K562 (cell line): ENCODE measurements at regions not wholly inside any gene's neighbourhood (a gene's known extent, or its start where the extent isn't known, plus 50 kb on each side); places are given as distances from the start of the nearest gene placed in this dataset.

ENCODE experiments used
- ATAC-seq: fragments of 200-7000 bp; cut with Tn5 transposase; 3 replicates; pipeline ENCODE4 v1.9.1; 2020; ENCODE audit warnings: moderate library complexity
- BruUV-seq: library from RNA; stranded (reverse); fragments of 400-500 nt; replicated peaks from 2 replicates; lab custom pipeline; 2021; lab: Mats Ljungman, UMichigan
- CTCF ChIA-PET: fragments of 300-600 bp; formaldehyde crosslinking; extraction: SDS; loops from one replicate; lab custom pipeline; 2021; ENCODE audit warnings: low intra/inter-chr PET ratio; lab: Yijun Ruan, JAX
- POLR2A ChIA-PET: fragments of 300-600, 350-650 bp; sonication (Branson Sonifier 250); formaldehyde crosslinking; extraction: SDS; loops from one replicate; lab custom pipeline; 2021; ENCODE audit warnings: antibody characterized with exemption, inconsistent platforms; lab: Yijun Ruan, JAX
- DNase-seq, 4 experiments: peaks; one replicate each; pipeline versions ENCODE4 v3.0.0 to v3.0.0-alpha.2; 2011 to 2018; ENCODE audit warnings: low spot score in 3 of 4, mixed read lengths in 3 of 4; ENCODE audit errors: extremely low read depth in 1 of 4
- FAIRE-seq: peaks from 2 replicates; lab custom pipeline; 2011; peaks lifted over from hg19 to GRCh38; lab: Jason Lieb, UNC
- H2AFZ ChIP-seq: 2 replicates; pipeline ENCODE4 v1.6.0; 2011; ENCODE audit warnings: low read depth, low read length, control low read depth, inconsistent platforms
- H3K27ac ChIP-seq: fragments of 200-600 bp; 3 replicates; pipeline ENCODE4 v1.8.0; 2011; ENCODE audit warnings: low read depth, mild to moderate bottlenecking, control low read depth, inconsistent platforms, low read length, moderate library complexity, mixed read lengths; ENCODE audit errors: extremely low read depth
- H3K27me3 ChIP-seq, 2 experiments: fragments of 300-600 bp in 1 of 2; 2 replicates in 1 of 2; 3 replicates in 1 of 2; pipeline versions ENCODE4 v1.6.0 to v1.8.0; 2011; ENCODE audit warnings: inconsistent platforms in 2 of 2, low read length in 2 of 2, mild to moderate bottlenecking in 1 of 2, mixed read lengths in 1 of 2, moderate library complexity in 1 of 2; ENCODE audit not compliant: control insufficient read depth in 2 of 2, insufficient read depth in 2 of 2
- H3K36me3 ChIP-seq: fragments of 300-600 bp; 3 replicates; pipeline ENCODE4 v1.8.0; 2011; ENCODE audit warnings: mild to moderate bottlenecking, low read length, inconsistent platforms; ENCODE audit not compliant: control insufficient read depth, insufficient read depth
- H3K4me1 ChIP-seq, 2 experiments: fragments of 200-600 bp in 1 of 2; replicated peaks in 1 of 2; 2 replicates in 1 of 2; 3 replicates in 1 of 2; pipeline versions ENCODE4 v1.5.1 to v1.8.0; 2011; ENCODE audit warnings: inconsistent platforms in 2 of 2, low read length in 2 of 2, mild to moderate bottlenecking in 1 of 2, mixed read lengths in 1 of 2, moderate library complexity in 1 of 2; ENCODE audit not compliant: control insufficient read depth in 2 of 2, insufficient read depth in 2 of 2
- H3K4me2 ChIP-seq: 2 replicates; pipeline ENCODE4 v1.6.1; 2011; ENCODE audit warnings: low read length, control low read depth, inconsistent platforms, mixed read lengths; ENCODE audit not compliant: insufficient read depth
- H3K4me3 ChIP-seq: fragments of 200-600 bp; sonication (generic), shearing (Covaris generic); 2 replicates; pipeline ENCODE4 v1.5.1; 2016; ENCODE audit warnings: control low read depth, inconsistent platforms
- H3K79me2 ChIP-seq: fragments of 200-600 bp; 3 replicates; pipeline ENCODE4 v1.8.0; 2011; ENCODE audit warnings: low read length, inconsistent platforms; ENCODE audit not compliant: control insufficient read depth, insufficient read depth
- H3K9ac ChIP-seq, 2 experiments: 2 replicates each; pipeline versions ENCODE4 v1.6.0 to v1.6.1; 2011; ENCODE audit warnings: low read depth in 2 of 2, low read length in 2 of 2, control low read depth in 1 of 2, inconsistent platforms in 1 of 2, mild to moderate bottlenecking in 1 of 2, mixed read lengths in 1 of 2; ENCODE audit not compliant: insufficient read depth in 1 of 2
- H3K9me1 ChIP-seq: one replicate; pipeline ENCODE4 v1.6.0; 2011; ENCODE audit warnings: inconsistent platforms, mild to moderate bottlenecking, low read length, moderate library complexity; ENCODE audit not compliant: control insufficient read depth, insufficient read depth
- H3K9me3 ChIP-seq: replicated peaks from 2 replicates; pipeline ENCODE4 v1.5.1; 2011; ENCODE audit warnings: low read depth, low read length, inconsistent platforms; ENCODE audit not compliant: control insufficient read depth, insufficient read depth
- H4K20me1 ChIP-seq: replicated peaks from 2 replicates; pipeline ENCODE4 v1.6.1; 2011; ENCODE audit warnings: low read length, inconsistent platforms, mixed read lengths; ENCODE audit not compliant: control insufficient read depth, insufficient read depth
- HMBOX1 ChIP-seq: sonication (generic); IDR thresholded peaks from 2 replicates; pipeline ENCODE4 v1.6.1; 2016
- SMARCA5 ChIP-seq: fragments of 450-650 bp; IDR thresholded peaks from 2 replicates; pipeline ENCODE4 v1.6.1; 2016
- TCF7L2 ChIP-seq: fragments of 150-350 bp; IDR thresholded peaks from 2 replicates; pipeline ENCODE4 v1.6.1; 2016; ENCODE audit warnings: low read depth, mild to moderate bottlenecking, low read length, moderate library complexity
- ZBTB26 ChIP-seq: fragments of 450-650 bp; formaldehyde crosslinking; IDR thresholded peaks from 2 replicates; pipeline ENCODE4 v1.4.0; 2022; ENCODE audit warnings: missing genetic modification characterization
- ZBTB40 ChIP-seq, 2 experiments: fragments of 450-650 bp in 1 of 2; sonication (generic) in 1 of 2; formaldehyde crosslinking in 1 of 2; IDR thresholded peaks; 2 replicates each; pipeline versions ENCODE4 v1.7.1 to v1.9.0; 2016 to 2022; ENCODE audit warnings: inconsistent platforms in 1 of 2, mild to moderate bottlenecking in 1 of 2, missing genetic modification reagents in 1 of 2
- ZNF224 ChIP-seq: sonication (generic); formaldehyde crosslinking; IDR thresholded peaks from 2 replicates; pipeline ENCODE4 v1.8.0; 2022; ENCODE audit warnings: mild to moderate bottlenecking, missing genetic modification reagents
- ZNF518B ChIP-seq: fragments of 250-450 bp; sonication (Bioruptor Pico); IDR thresholded peaks from 2 replicates; pipeline ENCODE4 v1.5.0; 2021; ENCODE audit warnings: mild to moderate bottlenecking, moderate library complexity
- ZNF785 ChIP-seq: fragments of 250-450 bp; sonication (Bioruptor Pico); IDR thresholded peaks from 2 replicates; pipeline ENCODE4 v1.4.0; 2020; ENCODE audit warnings: mild to moderate bottlenecking
- WGBS: fragments of 100-300 bp; shearing (Covaris generic); methylation state at CpG from one replicate; pipeline ENCODE4 v1.1.6; 2016; ENCODE audit warnings: low coverage, mixed read lengths; ENCODE audit not compliant: insufficient coverage; ENCODE audit errors: missing lambda C conversion rate; 5-methylcytosine and 5-hydroxymethylcytosine counted together
- in situ Hi-C: fragments of 300-500 bp; cut with MboI; formaldehyde crosslinking; loops from 4 replicates; pipeline ENCODE4 v1.15.0; 2018; ENCODE audit warnings: inconsistent platforms, mixed read lengths
- intact Hi-C: fragments of 100-400 bp; cut with micrococcal nuclease; formaldehyde crosslinking; loops from 2 replicates; pipeline ENCODE4 v1.14.2; 2022

- Histone ChIP-seq H3K27me3 (no peaks in the 10 kb centered on the region), H3K9ac (no peak overlapping the region), H2AFZ (no peak overlapping the region), H3K4me3 (no peak overlapping the region), H3K27ac (no peak overlapping the region), H3K4me1 (no peaks in the 10 kb centered on the region), H4K20me1 (no peaks in the 10 kb centered on the region), H3K9me3 (no peaks in the 10 kb centered on the region), H3K9me1 (no peaks in the 10 kb centered on the region), H3K79me2 (no peaks in the 10 kb centered on the region), H3K36me3 (no peaks in the 10 kb centered on the region), H3K4me2 (no peak overlapping the region)
- intact Hi-C loops (no loop called here), in situ Hi-C loops (no loop called here)
- CTCF ChIA-PET, result no interaction called here
- no TSS peak for BruUV-seq
- POLR2A ChIA-PET, result no interaction called here
- ATAC-seq (no peak), FAIRE-seq (no peak), DNase-seq (no peak)
- 8% methylated on average over 2 of the region's 2 CpGs for WGBS
- TF ChIP-seq TCF7L2, result no peak
- no peak for TF ChIP-seq ZNF224 (CRISPR knock-in tag)
- no peak for TF ChIP-seq ZNF518B (CRISPR knock-in tag)
- no peak for TF ChIP-seq ZNF785
- no peak for TF ChIP-seq HMBOX1
- TF ChIP-seq ZBTB26 (CRISPR knock-in tag), result no peak
- no peak for TF ChIP-seq ZBTB40 (IDR thresholded peaks at IDR 0.05)
- no peak for TF ChIP-seq ZBTB40 (CRISPR knock-in tag; IDR thresholded peaks at IDR 0.05)
- TF ChIP-seq SMARCA5, result no peak
Observed at GRCh38 chr4:132646186-132646585, 502.9 kb upstream of the PCDH10 start.
